ENCODE measurements at regions not wholly inside any gene's neighbourhood (a gene's known extent, or its start where the extent isn't known, plus 50 kb on each side); places are given as distances from the start of the nearest gene placed in this dataset.

DNA sequence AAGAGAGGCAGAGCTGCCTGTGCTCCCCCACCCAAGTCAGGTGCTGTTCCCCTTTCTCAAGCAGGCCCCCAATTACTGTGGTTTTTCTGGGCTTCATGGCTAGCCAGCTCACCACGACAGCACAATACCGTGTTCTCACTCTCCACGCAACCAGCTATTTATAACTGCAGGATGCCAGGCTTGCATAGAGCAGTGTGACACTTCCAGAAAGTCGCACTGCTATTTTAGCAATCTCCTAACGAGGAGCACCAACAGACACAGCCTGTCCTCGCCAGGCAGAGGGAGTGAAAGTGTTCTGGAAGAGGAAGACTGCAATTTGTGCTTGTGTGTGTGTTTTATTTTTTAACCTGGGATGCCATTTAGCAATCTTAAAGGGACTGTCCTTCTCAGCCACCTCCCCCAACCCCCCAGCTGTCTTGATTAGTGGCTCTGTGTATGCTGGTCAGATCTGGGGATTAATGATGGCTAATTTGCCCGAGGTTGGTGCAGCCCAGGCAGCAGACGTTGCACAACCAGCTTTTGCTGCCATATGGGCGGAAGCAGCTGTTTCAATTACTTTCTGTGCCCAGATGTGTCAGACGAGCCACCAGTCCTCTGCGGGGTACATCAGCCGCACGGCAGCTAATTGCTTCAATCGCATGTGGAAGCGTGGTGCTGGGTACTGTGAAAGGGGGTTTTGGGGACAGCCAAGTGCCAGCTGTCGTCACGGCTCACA is 268.0 kb upstream of the ARRDC4 start:
- H3K9me3 Mint-ChIP-seq, result no peaks in the 10 kb centered on the region
- peaks cover 6% of the 10 kb centered on the region for H3K27me3 Mint-ChIP-seq (ENCODE audit: low read depth)
- H3K36me3 Mint-ChIP-seq (ENCODE audit: low read depth), result no peaks in the 10 kb centered on the region
- H3K4me3 Mint-ChIP-seq, result no peak overlapping the region
- DNase-seq, result no peak
- H3K27ac Mint-ChIP-seq, result no peak overlapping the region
- CTCF ChIA-PET, result no interaction called here
- no peaks in the 10 kb centered on the region for H3K4me1 Mint-ChIP-seq (ENCODE audit: low read depth)
- intact Hi-C loops (cut with micrococcal nuclease), result no loop called here

DNA sequence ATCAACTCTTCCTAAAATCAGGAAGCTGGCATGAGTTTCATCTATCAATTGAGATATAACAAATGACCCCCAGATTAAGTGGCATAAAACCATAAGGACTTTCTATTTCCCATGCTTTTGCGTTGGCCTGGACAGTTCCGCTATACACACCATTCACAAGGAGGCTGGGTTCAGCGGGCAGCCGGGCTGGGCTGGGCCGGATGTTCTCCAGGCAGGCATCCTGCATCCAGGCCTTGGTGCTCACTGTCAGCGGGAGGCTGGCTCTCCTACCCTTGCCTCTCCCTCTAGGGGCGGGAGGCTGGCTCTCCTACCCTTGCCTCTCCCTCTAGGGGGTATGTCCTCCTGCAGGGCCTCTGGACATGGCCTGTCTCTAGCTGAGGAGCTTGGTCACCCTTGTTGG is 266.0 kb upstream of the ARRDC4 start:
- peaks cover 6% of the 10 kb centered on the region for H3K27me3 Mint-ChIP-seq (ENCODE audit: low read depth)
- no peak overlapping the region for H3K4me3 Mint-ChIP-seq
- H3K27ac Mint-ChIP-seq, result no peak overlapping the region
- DNase-seq, result no peak
- no peaks in the 10 kb centered on the region for H3K9me3 Mint-ChIP-seq
- no peaks in the 10 kb centered on the region for H3K36me3 Mint-ChIP-seq (ENCODE audit: low read depth)
- no peaks in the 10 kb centered on the region for H3K4me1 Mint-ChIP-seq (ENCODE audit: low read depth)
- intact Hi-C loops (cut with micrococcal nuclease), result no loop called here
- CTCF ChIA-PET, result no interaction called here

DNA sequence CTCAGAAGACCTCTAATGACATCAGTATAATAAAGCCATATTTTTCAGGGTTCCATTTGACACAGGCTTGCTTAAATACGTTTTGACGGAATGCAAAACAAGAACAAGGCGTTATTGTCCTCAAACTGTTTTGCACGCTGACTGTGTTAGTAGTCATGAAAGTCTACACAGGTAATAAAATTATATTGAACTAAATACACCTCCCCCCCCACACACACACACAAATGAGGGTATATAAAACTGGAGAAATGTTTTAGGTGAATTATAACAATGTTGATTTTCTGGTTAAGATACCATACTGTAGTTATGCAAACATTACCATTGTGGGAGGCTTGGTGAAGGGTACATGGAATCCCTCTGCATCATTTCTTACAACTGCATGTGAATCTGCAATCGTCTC is 257.1 kb upstream of the ARRDC4 start:
- Mint-ChIP-seq H3K4me3 (no peak overlapping the region), H3K27ac (no peak overlapping the region)
- CTCF ChIA-PET, result no interaction called here

DNA sequence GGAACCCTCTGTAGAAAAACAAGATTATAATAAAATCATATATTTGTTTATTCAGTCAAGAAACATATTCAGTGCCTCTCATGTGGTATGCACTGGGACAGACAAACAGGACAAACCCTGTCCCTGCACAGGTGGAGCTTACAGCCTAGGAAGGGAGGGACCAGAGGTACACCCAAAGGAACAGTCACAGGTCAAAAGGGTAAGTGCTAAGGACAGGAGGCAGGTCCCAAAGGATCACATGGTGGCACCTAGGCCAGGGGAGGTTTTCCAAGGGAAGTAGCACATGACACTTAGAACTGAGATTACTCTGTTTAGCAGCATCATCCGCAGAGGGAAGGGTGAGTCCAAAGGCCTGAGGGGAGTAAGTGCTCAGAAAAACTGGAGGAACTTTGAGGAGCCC is 254.4 kb upstream of the ARRDC4 start:
- intact Hi-C loops (cut with micrococcal nuclease), result no loop called here
- DNase-seq, result no peak
- Mint-ChIP-seq H3K4me3 (no peak overlapping the region), H3K27ac (no peak overlapping the region), H3K4me1 (ENCODE audit: low read depth) (no peaks in the 10 kb centered on the region), H3K36me3 (ENCODE audit: low read depth) (no peaks in the 10 kb centered on the region), H3K9me3 (no peaks in the 10 kb centered on the region), H3K27me3 (ENCODE audit: low read depth) (no peaks in the 10 kb centered on the region)
- CTCF ChIA-PET, result no interaction called here

More for the DNA sequence above, 257.1 kb upstream of the ARRDC4 start:
- H3K27me3 Mint-ChIP-seq (ENCODE audit: low read depth), result no peaks in the 10 kb centered on the region
- no peaks in the 10 kb centered on the region for H3K4me1 Mint-ChIP-seq (ENCODE audit: low read depth)
- H3K36me3 Mint-ChIP-seq (ENCODE audit: low read depth), result no peaks in the 10 kb centered on the region
- DNase-seq, result no peak
- no peaks in the 10 kb centered on the region for H3K9me3 Mint-ChIP-seq
- intact Hi-C loops (cut with micrococcal nuclease), result no loop called here

DNA sequence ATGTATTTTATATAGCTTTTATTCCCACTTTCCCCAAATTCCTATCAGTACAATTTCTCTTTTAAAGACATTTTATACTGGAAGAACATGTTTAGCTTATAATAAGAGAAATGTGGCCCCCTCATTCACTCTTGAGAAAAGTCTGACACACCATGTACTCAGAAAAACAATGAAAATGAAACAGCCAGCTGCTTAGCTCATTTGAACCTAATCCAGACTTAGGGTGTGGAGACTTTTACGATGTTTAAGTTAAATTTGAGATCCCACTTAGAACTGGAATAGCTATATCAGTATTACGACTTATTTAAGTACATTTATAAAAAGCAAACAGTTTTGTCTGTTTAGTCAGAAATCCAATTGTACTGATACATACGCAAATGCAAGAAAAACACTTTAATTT is 252.3 kb upstream of the ARRDC4 start:
- CTCF ChIA-PET, result interaction anchor here (0.5 kb wide), 1 partner anchor 39 kb away, joined by 3 read pairs; no protein-coding TSS in a partner anchor
- DNase-seq, result no peak
- Mint-ChIP-seq H3K4me3 (no peak overlapping the region), H3K9me3 (no peaks in the 10 kb centered on the region), H3K27ac (no peak overlapping the region), H3K36me3 (ENCODE audit: low read depth) (no peaks in the 10 kb centered on the region), H3K27me3 (ENCODE audit: low read depth) (no peaks in the 10 kb centered on the region), H3K4me1 (ENCODE audit: low read depth) (no peaks in the 10 kb centered on the region)
- intact Hi-C loops (cut with micrococcal nuclease), result no loop called here

DNA sequence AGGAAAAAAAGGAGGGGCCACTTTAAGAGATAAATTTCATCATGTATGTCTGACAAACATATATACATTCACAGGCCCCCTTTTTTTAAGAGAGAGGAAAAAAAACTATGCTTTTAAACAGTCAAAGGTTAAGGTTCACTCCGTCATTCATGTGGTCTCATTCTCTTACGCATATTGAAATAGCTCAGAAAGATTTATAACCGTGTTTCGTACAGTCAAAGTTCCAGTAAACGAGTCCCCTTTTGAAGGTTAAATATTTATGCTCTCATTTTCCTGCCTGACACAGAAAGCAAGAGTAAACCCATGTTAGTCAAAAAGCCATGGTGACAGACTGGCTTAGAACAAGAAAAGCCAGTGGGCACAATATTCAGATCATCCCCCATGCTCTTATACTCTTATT is 248.0 kb upstream of the ARRDC4 start:
- intact Hi-C loops (cut with micrococcal nuclease), result no loop called here
- CTCF ChIA-PET, result interaction anchor here (0.5 kb wide), 1 partner anchor 659 kb away, joined by 3 read pairs; no protein-coding TSS in a partner anchor
- no peak overlapping the region for H3K4me3 Mint-ChIP-seq
- no peaks in the 10 kb centered on the region for H3K9me3 Mint-ChIP-seq
- H3K4me1 Mint-ChIP-seq (ENCODE audit: low read depth), result no peaks in the 10 kb centered on the region
- H3K27ac Mint-ChIP-seq, result no peak overlapping the region
- no peaks in the 10 kb centered on the region for H3K27me3 Mint-ChIP-seq (ENCODE audit: low read depth)
- DNase-seq, result no peak
- no peaks in the 10 kb centered on the region for H3K36me3 Mint-ChIP-seq (ENCODE audit: low read depth)

DNA sequence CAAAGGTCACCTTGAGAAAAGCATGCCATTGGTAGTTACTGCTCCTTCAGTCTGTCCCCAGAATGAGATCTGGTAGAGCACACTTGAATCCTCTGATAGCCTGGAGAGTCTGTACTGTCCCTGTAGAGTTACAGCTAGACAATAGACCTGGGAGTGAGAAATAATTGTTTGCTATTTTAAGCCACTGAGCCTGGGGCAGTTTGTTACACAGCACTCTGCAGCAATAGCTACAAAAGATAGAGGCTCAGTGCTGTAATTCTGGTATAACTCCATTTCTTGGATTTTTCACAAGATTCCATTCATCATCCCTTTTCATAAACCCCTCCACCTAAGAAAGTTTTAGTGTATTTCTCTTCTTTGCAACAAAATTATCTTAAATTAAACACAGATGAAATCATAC is 242.7 kb upstream of the ARRDC4 start:
- peaks cover 4% of the 10 kb centered on the region for H3K9me3 Mint-ChIP-seq
- no peak overlapping the region for H3K27ac Mint-ChIP-seq
- no peaks in the 10 kb centered on the region for H3K4me1 Mint-ChIP-seq (ENCODE audit: low read depth)
- intact Hi-C loops (cut with micrococcal nuclease), result no loop called here
- no peak for DNase-seq
- H3K27me3 Mint-ChIP-seq (ENCODE audit: low read depth), result peaks cover 2% of the 10 kb centered on the region
- no peak overlapping the region for H3K4me3 Mint-ChIP-seq
- H3K36me3 Mint-ChIP-seq (ENCODE audit: low read depth), result no peaks in the 10 kb centered on the region
- CTCF ChIA-PET, result no interaction called here

DNA sequence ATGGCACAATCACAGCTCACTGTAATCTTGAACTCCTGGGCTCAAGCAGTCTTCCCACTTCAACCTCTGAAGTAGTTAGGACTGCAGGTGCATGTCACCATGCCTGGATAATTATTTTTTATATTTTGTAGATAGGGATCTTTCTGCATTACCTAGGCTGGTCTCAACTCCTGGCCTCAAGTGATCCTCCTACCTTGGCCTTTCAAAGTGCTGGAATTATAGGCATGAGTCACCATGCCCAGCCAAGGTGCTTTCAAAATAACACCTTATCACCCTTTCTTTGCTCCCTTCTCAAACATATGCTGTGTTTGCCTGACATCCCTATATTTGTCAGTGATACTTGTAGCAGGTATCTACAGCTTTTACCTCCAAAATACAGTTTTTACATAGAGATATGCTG is 242.0 kb upstream of the ARRDC4 start:
- DNase-seq, result no peak
- Mint-ChIP-seq H3K9me3 (peaks cover 4% of the 10 kb centered on the region), H3K27ac (no peak overlapping the region), H3K36me3 (ENCODE audit: low read depth) (no peaks in the 10 kb centered on the region), H3K27me3 (ENCODE audit: low read depth) (peaks cover 2% of the 10 kb centered on the region), H3K4me1 (ENCODE audit: low read depth) (no peaks in the 10 kb centered on the region), H3K4me3 (no peak overlapping the region)
- CTCF ChIA-PET, result no interaction called here
- intact Hi-C loops (cut with micrococcal nuclease), result no loop called here

DNA sequence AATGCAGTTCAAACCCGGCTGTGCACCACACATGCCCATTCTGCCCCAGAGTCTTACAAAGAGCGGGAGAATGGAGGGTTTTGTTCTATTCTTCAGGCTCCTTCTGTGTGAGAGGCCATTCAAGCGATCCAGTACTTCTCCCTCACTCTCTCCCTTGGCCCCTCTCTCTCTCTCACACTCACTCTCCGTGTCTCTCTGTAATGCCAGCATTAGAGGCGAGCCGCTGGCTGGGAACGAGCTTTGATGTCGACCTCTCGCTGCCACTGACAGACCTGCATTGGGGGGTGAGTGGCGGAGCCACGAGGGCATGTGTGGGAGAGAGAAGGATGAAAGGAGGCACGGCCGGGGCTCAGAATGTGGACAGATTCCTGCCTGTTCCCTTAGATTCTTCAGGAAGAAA is 231.7 kb upstream of the ARRDC4 start:
- intact Hi-C loops (cut with micrococcal nuclease), result no loop called here
- H3K4me3 Mint-ChIP-seq, result no peak overlapping the region
- DNase-seq, result no peak
- H3K27me3 Mint-ChIP-seq (ENCODE audit: low read depth), result peaks cover 3% of the 10 kb centered on the region
- no peaks in the 10 kb centered on the region for H3K4me1 Mint-ChIP-seq (ENCODE audit: low read depth)
- no peak overlapping the region for H3K27ac Mint-ChIP-seq
- CTCF ChIA-PET, result no interaction called here
- H3K36me3 Mint-ChIP-seq (ENCODE audit: low read depth), result no peaks in the 10 kb centered on the region
- no peaks in the 10 kb centered on the region for H3K9me3 Mint-ChIP-seq

DNA sequence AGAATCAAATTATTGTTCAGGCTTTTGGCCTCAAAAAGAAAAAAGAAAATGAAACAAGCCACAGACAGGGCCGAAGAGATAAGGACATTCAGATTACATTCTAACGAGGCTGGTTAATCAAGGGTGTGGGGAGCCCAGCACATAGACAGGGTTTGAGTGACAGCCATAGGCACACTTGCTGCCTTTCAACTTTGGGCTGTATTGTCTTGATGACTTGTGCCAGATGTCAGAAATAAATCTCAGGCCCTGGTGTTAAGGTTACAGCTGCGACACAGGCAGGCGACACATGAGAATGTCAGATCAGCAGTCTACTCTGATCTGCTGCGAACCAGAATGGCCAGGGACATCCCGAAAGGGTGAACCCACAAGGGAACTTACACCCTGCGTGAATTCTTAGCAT is 231.2 kb upstream of the ARRDC4 start:
- Mint-ChIP-seq H3K27me3 (ENCODE audit: low read depth) (peaks cover 3% of the 10 kb centered on the region), H3K4me1 (ENCODE audit: low read depth) (no peaks in the 10 kb centered on the region), H3K27ac (no peak overlapping the region), H3K4me3 (no peak overlapping the region), H3K36me3 (ENCODE audit: low read depth) (no peaks in the 10 kb centered on the region), H3K9me3 (no peaks in the 10 kb centered on the region)
- DNase-seq, result no peak
- intact Hi-C loops (cut with micrococcal nuclease), result no loop called here
- CTCF ChIA-PET, result no interaction called here

DNA sequence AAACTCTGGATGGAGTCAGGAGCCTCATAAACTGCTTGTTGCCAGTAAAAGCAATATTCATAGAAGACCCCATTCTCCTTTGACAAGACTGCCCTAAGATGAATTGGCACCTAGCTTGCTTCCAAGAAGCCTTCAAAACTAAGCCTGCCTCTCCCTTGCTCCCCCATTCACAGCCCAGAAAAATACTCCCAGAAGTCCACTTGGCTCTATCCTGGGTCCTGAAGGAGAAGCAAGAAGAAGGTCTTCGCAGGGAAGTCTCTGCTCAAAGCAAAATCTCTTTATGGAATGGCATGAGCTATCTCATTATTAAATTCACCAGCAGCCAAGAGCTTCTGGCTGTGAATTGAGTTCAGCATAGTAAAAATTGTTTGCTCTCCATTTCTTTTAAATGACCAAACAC is 230.2 kb upstream of the ARRDC4 start:
- Mint-ChIP-seq H3K27ac (no peak overlapping the region), H3K36me3 (ENCODE audit: low read depth) (no peaks in the 10 kb centered on the region), H3K27me3 (ENCODE audit: low read depth) (peaks cover 3% of the 10 kb centered on the region), H3K9me3 (no peaks in the 10 kb centered on the region), H3K4me3 (no peak overlapping the region), H3K4me1 (ENCODE audit: low read depth) (no peaks in the 10 kb centered on the region)
- no peak for DNase-seq
- CTCF ChIA-PET, result no interaction called here
- intact Hi-C loops (cut with micrococcal nuclease), result no loop called here

DNA sequence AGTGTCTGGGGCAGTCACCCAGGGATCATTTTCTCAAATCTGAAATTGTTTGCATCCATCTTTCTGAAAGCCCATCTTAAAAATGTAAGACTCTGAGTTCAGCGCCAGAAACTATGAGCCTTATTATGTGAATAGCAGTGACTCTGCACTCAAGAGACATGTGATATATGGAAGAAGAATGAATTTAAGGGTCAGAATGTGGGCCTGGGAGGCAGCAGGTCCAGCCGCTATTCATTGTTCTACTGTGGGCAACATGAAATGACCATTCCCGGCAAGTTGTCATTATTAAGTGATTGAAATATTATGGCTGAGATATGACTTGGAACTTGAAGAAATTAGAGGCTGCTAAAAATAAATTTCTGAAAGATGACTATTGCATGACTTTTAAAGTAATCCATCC is 228.6 kb upstream of the ARRDC4 start:
- no peaks in the 10 kb centered on the region for H3K4me1 Mint-ChIP-seq (ENCODE audit: low read depth)
- no peak overlapping the region for H3K27ac Mint-ChIP-seq
- intact Hi-C loops (cut with micrococcal nuclease), result no loop called here
- H3K9me3 Mint-ChIP-seq, result no peaks in the 10 kb centered on the region
- H3K27me3 Mint-ChIP-seq (ENCODE audit: low read depth), result peaks cover 3% of the 10 kb centered on the region
- CTCF ChIA-PET, result no interaction called here
- H3K36me3 Mint-ChIP-seq (ENCODE audit: low read depth), result no peaks in the 10 kb centered on the region
- H3K4me3 Mint-ChIP-seq, result no peak overlapping the region
- no peak for DNase-seq

DNA sequence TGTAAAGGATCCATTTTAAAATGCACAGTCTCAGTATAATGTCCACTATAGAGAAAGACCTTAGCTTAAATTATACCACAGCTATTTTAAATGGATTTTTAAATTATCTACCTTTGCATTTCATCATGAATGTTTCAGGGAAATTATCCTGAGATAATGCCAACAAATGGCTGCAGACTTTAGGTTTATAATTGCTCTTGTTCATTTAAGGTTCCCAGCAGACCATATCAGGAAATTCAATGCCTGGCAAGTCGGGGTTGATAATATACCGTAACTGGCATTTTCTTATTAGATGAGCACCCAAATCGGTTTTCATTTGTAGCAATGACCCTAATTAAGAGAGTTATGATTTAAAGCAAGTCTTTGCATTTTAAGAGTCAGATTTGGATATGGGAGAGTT is 227.1 kb upstream of the ARRDC4 start:
- Mint-ChIP-seq H3K9me3 (no peaks in the 10 kb centered on the region), H3K27me3 (ENCODE audit: low read depth) (peaks cover 3% of the 10 kb centered on the region), H3K4me1 (ENCODE audit: low read depth) (no peaks in the 10 kb centered on the region), H3K36me3 (ENCODE audit: low read depth) (no peaks in the 10 kb centered on the region), H3K4me3 (no peak overlapping the region), H3K27ac (no peak overlapping the region)
- CTCF ChIA-PET, result interaction anchor here (0.7 kb wide), 1 partner anchor 48 kb away, joined by 3 read pairs; no protein-coding TSS in a partner anchor
- DNase-seq, result no peak
- intact Hi-C loops (cut with micrococcal nuclease), result no loop called here

Data from activated naive CD4-positive, alpha-beta T cell treated with anti-CD3 and anti-CD28 coated beads for 36 hours (primary cell).